DND-41 (cell line): ENCODE measurements at regions not wholly inside any gene's neighbourhood (a gene's known extent, or its start where the extent isn't known, plus 50 kb on each side); places are given as distances from the start of the nearest gene placed in this dataset.

Source experiments
- EZH2 ChIP-seq: IDR thresholded peaks from 3 replicates; pipeline ENCODE4 v1.6.1; 2012; ENCODE audit warnings: borderline replicate concordance, low read depth, mild to moderate bottlenecking, moderate library complexity, low read length, inconsistent platforms; ENCODE audit not compliant: severe bottlenecking
- TF ChIP-seq, protein P1 (sequence below): IDR thresholded peaks from 2 replicates; pipeline ENCODE4 v1.5.1; 2012; ENCODE audit warnings: borderline replicate concordance, low read length, moderate library complexity, mild to moderate bottlenecking; ENCODE audit not compliant: poor library complexity, severe bottlenecking; ENCODE audit errors: extremely low read depth

DNA sequence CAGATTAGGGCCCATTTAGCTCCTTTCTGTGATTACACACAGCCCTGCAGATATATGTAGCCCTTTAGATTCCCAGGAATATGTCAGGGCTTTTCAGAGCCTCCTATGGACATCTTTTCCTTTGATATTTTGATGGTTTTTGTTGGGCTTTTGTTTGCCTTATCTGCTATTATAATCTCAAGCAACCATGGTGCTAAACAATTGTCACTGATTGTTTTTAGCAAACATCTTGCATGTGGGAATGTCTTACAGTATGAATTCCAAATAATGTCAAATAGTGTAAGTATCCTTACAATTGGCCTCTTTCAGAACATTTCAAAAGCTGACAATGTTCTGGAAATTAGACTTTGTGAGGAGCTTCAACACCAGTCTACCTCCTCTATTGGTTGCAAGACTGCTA, 333.6 kb upstream of the OPRM1 start:
- TF ChIP-seq, protein P1, sequence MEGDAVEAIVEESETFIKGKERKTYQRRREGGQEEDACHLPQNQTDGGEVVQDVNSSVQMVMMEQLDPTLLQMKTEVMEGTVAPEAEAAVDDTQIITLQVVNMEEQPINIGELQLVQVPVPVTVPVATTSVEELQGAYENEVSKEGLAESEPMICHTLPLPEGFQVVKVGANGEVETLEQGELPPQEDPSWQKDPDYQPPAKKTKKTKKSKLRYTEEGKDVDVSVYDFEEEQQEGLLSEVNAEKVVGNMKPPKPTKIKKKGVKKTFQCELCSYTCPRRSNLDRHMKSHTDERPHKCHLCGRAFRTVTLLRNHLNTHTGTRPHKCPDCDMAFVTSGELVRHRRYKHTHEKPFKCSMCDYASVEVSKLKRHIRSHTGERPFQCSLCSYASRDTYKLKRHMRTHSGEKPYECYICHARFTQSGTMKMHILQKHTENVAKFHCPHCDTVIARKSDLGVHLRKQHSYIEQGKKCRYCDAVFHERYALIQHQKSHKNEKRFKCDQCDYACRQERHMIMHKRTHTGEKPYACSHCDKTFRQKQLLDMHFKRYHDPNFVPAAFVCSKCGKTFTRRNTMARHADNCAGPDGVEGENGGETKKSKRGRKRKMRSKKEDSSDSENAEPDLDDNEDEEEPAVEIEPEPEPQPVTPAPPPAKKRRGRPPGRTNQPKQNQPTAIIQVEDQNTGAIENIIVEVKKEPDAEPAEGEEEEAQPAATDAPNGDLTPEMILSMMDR, result no peak
- TF ChIP-seq EZH2, result no peak
